Activated B cell treated with CpG ODN at 0.5 μM for 24 hours (primary cell): ENCODE measurements at regions not wholly inside any gene's neighbourhood (a gene's known extent, or its start where the extent isn't known, plus 50 kb on each side); places are given as distances from the start of the nearest gene placed in this dataset.

Experiments
- ATAC-seq: fragments of 200-7000 bp; cut with Tn5 transposase; one replicate; pipeline ENCODE4 v1.10.0; 2021; ENCODE audit warnings: low read depth, mild to moderate bottlenecking, moderate library complexity
- CTCF ChIA-PET: fragments of 350-600 bp; sonication (Branson Sonifier 250); formaldehyde crosslinking; loops from one replicate; lab custom pipeline; 2021; ENCODE audit warnings: antibody characterized with exemption; lab: Charles Lee
- POLR2A ChIA-PET: fragments of 350-600 bp; sonication (Branson Sonifier 250); formaldehyde crosslinking; loops from one replicate; lab custom pipeline; 2021; ENCODE audit warnings: antibody characterized with exemption; lab: Charles Lee
- DNase-seq: peaks from one replicate; pipeline ENCODE4 v3.0.0; 2022
- H3K27ac Mint-ChIP-seq: one replicate; pipeline ENCODE4 v1.8.0; 2020; ENCODE audit warnings: mixed read lengths
- H3K27me3 Mint-ChIP-seq: one replicate; pipeline ENCODE4 v1.8.0; 2021; ENCODE audit warnings: mixed read lengths
- H3K36me3 Mint-ChIP-seq: one replicate; pipeline ENCODE4 v1.8.0; 2021; ENCODE audit warnings: low read depth, mixed read lengths
- H3K4me1 Mint-ChIP-seq: one replicate; pipeline ENCODE4 v1.8.0; 2021; ENCODE audit warnings: mixed read lengths
- H3K4me3 Mint-ChIP-seq: one replicate; pipeline ENCODE4 v1.8.0; 2020; ENCODE audit warnings: mild to moderate bottlenecking, mixed read lengths
- H3K9me3 Mint-ChIP-seq: one replicate; pipeline ENCODE4 v1.8.0; 2020; ENCODE audit warnings: mixed read lengths
- intact Hi-C: fragments of 100-400 bp; cut with micrococcal nuclease; formaldehyde crosslinking; loops from one replicate; pipeline ENCODE4 v1.15.1; 2024
- TF ChIP-seq, protein P1 (sequence below): fragments of 200-600 bp; IDR thresholded peaks from one replicate; pipeline ENCODE4 v1.8.0; 2022; ENCODE audit warnings: antibody characterized with exemption, mild to moderate bottlenecking

DNA sequence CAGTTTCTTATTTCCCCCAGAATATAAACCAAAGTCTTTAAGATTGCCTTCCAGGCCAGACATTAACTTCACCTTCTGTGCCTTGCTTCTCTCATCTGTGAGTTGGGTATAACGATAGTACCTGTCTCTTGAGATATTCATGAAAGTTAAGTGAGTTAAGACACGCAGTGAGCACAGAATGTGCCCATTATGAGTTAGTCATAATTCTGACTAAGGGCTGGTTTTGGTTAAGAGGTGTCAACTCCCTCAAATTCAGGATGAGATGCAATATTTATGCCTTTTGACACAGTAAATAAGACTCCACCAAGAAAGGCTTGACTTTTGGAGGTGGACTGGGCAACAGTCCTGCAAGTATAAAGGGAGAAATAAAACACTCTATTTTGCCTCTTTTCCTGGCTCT lies 528.7 kb upstream of the IGFBP3 start:
- Mint-ChIP-seq H3K36me3 (no peaks in the 10 kb centered on the region), H3K4me3 (no peak overlapping the region), H3K27ac (no peak overlapping the region), H3K9me3 (peaks cover 6% of the 10 kb centered on the region), H3K4me1 (no peaks in the 10 kb centered on the region), H3K27me3 (no peaks in the 10 kb centered on the region)
- intact Hi-C loops, result no loop called here
- CTCF ChIA-PET, result no interaction called here
- TF ChIP-seq, protein P1, sequence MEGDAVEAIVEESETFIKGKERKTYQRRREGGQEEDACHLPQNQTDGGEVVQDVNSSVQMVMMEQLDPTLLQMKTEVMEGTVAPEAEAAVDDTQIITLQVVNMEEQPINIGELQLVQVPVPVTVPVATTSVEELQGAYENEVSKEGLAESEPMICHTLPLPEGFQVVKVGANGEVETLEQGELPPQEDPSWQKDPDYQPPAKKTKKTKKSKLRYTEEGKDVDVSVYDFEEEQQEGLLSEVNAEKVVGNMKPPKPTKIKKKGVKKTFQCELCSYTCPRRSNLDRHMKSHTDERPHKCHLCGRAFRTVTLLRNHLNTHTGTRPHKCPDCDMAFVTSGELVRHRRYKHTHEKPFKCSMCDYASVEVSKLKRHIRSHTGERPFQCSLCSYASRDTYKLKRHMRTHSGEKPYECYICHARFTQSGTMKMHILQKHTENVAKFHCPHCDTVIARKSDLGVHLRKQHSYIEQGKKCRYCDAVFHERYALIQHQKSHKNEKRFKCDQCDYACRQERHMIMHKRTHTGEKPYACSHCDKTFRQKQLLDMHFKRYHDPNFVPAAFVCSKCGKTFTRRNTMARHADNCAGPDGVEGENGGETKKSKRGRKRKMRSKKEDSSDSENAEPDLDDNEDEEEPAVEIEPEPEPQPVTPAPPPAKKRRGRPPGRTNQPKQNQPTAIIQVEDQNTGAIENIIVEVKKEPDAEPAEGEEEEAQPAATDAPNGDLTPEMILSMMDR, result no peak
- ATAC-seq, result no peak
- no peak for DNase-seq
- POLR2A ChIA-PET, result no interaction called here

DNA sequence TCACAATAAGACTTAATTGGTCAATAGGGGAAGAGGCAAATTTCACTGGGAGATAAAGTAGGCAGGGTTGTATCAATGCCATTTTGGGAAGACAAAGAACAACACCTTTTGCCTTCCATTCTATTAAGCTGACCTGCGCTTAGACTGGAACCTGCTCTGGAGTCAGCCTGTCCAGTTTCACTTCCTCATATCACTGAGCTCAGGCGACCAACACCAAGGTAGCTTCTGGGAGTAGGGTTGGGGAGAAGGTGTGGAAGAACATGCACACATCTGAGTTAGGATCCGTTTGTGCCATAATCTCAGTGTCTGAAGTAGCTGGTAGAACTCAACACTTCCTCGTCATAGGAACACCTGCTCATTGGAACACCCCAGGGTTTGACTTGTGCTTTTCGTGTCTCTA lies 527.4 kb upstream of the IGFBP3 start:
- DNase-seq (no peak), ATAC-seq (no peak)
- intact Hi-C loops, result no loop called here
- TF ChIP-seq, protein P1, result no peak
- H3K4me1 Mint-ChIP-seq, result no peaks in the 10 kb centered on the region
- no peaks in the 10 kb centered on the region for H3K27me3 Mint-ChIP-seq
- H3K4me3 Mint-ChIP-seq, result no peak overlapping the region
- H3K9me3 Mint-ChIP-seq, result peaks cover 5% of the 10 kb centered on the region
- no peak overlapping the region for H3K27ac Mint-ChIP-seq
- ChIA-PET POLR2A (no interaction called here), CTCF (no interaction called here)
- no peaks in the 10 kb centered on the region for H3K36me3 Mint-ChIP-seq

DNA sequence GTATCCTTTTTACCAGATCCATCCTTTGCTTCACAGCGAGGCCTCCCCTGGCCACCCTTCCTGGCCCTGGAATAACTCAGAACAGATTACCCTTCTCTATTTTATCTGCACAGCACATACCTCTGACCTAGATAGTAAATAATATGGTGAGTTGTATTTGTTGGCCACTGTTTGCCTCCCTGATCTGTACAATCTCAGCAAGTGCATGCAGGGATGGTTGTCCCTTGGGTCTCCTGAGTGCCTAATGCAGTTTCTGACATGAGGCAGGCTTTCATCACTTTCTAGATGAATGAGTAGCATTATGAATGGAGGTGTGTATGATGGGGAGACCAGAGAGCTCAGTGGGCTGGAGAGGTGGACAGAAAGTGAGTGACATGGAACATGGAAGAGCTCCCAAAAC lies 525.1 kb upstream of the IGFBP3 start:
- no peak for DNase-seq
- TF ChIP-seq, protein P1, result no peak
- Mint-ChIP-seq H3K27ac (no peak overlapping the region), H3K9me3 (peaks cover 5% of the 10 kb centered on the region), H3K4me3 (no peak overlapping the region), H3K4me1 (no peaks in the 10 kb centered on the region), H3K36me3 (no peaks in the 10 kb centered on the region), H3K27me3 (no peaks in the 10 kb centered on the region)
- ChIA-PET CTCF (no interaction called here), POLR2A (no interaction called here)
- intact Hi-C loops, result no loop called here
- ATAC-seq, result no peak

DNA sequence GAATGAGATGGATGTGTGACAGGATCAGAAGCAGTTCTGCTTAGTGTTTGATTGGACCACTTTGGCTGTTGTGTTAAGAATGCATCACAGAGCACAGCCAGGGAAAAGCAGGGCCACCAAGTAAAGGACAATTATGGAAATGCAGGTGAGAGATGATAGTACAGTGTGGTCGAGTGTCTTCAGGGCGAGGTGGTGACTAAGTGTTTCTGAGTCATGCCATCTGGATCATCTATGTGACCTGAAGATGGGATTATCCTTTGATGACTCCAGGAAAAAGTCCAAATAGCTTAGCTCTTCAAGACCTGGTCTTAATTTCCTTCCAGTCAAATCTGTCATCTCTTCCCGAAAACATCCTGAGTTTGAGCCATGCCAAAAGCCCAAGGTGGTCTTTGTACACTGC lies 523.2 kb upstream of the IGFBP3 start:
- Mint-ChIP-seq H3K27ac (no peak overlapping the region), H3K4me3 (no peak overlapping the region), H3K27me3 (no peaks in the 10 kb centered on the region), H3K9me3 (peaks cover 5% of the 10 kb centered on the region), H3K4me1 (no peaks in the 10 kb centered on the region), H3K36me3 (no peaks in the 10 kb centered on the region)
- DNase-seq (no peak), ATAC-seq (no peak)
- ChIA-PET CTCF (no interaction called here), POLR2A (no interaction called here)
- TF ChIP-seq, protein P1, result no peak
- intact Hi-C loops, result no loop called here

DNA sequence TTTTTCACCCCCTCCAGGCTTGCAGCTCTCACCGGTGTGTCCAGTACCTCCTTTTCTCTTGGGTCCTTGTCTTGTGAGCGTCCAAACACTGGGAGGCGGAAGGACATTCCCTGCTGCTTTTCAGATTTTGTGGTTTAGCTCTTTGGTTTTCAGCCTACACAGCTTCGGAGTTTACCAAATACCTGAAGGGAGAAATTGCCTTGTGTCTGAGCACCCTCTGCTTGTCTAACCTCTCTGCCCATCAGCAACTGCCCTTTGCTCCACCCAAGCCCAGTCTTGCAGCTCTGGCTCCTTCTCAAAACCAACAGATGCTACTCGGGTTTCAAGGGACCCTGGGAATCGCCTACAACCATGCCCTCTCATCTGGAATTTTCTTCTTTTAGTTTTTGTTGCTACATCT lies 519.1 kb upstream of the IGFBP3 start:
- H3K27me3 Mint-ChIP-seq, result no peaks in the 10 kb centered on the region
- POLR2A ChIA-PET, result no interaction called here
- intact Hi-C loops, result no loop called here
- H3K4me1 Mint-ChIP-seq, result no peaks in the 10 kb centered on the region
- TF ChIP-seq, protein P1, result no peak
- CTCF ChIA-PET, result no interaction called here
- H3K9me3 Mint-ChIP-seq, result peaks cover 10% of the 10 kb centered on the region
- DNase-seq (no peak), ATAC-seq (no peak)
- H3K4me3 Mint-ChIP-seq, result no peak overlapping the region
- no peak overlapping the region for H3K27ac Mint-ChIP-seq
- H3K36me3 Mint-ChIP-seq, result no peaks in the 10 kb centered on the region
